ENCODE measurements at regions not wholly inside any gene's neighbourhood (a gene's known extent, or its start where the extent isn't known, plus 50 kb on each side); places are given as distances from the start of the nearest gene placed in this dataset.

DNA sequence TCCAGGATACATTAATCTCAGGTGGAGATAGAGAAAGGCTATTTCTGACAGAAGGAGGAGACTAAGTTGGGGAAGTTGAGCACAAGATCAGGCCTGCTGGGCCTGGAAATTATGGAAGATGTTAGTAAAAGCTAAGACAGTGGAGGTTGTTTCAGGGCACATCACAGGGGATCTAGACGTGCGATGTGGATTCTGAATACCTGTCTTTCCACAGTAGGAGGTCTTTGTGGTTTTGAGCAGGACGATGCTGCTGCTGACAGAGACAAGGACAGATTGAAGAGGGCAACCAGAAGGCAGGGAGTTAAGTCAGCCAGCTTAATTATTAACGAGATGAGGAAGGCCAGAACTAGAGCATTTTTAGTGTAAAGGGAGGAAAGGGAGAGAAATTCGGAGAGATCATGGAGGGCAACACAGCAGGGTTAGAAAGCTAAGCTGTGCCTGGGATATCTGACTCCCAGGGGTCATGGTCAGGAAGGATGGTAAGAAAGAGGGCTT, 384.9 kb downstream of the MAFB start:
- 61 to 75% (median 70%) methylated on average over 5 of the region's 5 CpGs for WGBS, 3 donors
- intact Hi-C loops (cut with DNase I) = no loop called here

DNA sequence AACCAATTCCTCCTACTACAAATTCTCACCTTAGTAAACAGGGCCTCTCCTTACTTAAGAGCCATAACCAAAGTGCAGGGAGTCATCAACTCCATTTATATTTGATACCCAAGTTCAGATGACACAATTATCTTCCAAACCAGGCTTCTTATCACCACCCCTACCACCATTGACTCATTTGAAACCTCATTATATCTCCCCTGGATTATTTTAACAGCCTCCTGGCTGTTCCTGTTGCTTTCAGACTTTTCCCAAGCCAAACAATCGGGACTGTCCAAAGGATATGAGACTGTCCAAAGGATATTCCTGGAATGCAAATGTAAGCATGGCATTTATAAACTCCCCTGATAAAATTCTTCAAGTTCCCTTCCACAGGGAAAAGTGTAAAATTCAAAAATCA, 394.3 kb downstream of the MAFB start:
- no peak for DNase-seq
- WGBS, 3 donors = 11 to 23% (median 21%) methylated on average over 1 of the region's 1 CpG
- Histone ChIP-seq H3K9me3 (no peaks in the 10 kb centered on the region), H3K36me3 (no peaks in the 10 kb centered on the region), H3K4me1 (ENCODE audit: insufficient read depth) (no peaks in the 10 kb centered on the region), H3K4me3 (no peak overlapping the region), H3K27me3 (no peaks in the 10 kb centered on the region), H3K27ac (no peak overlapping the region)
- TF ChIP-seq EP300 (IDR thresholded peaks at IDR 0.05) = no peak
- TF ChIP-seq POLR2A (IDR thresholded peaks at IDR 0.05) = no peak
- TF ChIP-seq, protein P1, sequence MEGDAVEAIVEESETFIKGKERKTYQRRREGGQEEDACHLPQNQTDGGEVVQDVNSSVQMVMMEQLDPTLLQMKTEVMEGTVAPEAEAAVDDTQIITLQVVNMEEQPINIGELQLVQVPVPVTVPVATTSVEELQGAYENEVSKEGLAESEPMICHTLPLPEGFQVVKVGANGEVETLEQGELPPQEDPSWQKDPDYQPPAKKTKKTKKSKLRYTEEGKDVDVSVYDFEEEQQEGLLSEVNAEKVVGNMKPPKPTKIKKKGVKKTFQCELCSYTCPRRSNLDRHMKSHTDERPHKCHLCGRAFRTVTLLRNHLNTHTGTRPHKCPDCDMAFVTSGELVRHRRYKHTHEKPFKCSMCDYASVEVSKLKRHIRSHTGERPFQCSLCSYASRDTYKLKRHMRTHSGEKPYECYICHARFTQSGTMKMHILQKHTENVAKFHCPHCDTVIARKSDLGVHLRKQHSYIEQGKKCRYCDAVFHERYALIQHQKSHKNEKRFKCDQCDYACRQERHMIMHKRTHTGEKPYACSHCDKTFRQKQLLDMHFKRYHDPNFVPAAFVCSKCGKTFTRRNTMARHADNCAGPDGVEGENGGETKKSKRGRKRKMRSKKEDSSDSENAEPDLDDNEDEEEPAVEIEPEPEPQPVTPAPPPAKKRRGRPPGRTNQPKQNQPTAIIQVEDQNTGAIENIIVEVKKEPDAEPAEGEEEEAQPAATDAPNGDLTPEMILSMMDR (IDR thresholded peaks at IDR 0.05) = no peak
- intact Hi-C loops (cut with DNase I) = no loop called here

More for the DNA sequence above, 384.9 kb downstream of the MAFB start:
- DNase-seq = no peak
- Histone ChIP-seq H3K27me3 (no peaks in the 10 kb centered on the region), H3K9me3 (no peaks in the 10 kb centered on the region), H3K4me3 (no peak overlapping the region), H3K4me1 (ENCODE audit: insufficient read depth) (no peaks in the 10 kb centered on the region), H3K36me3 (no peaks in the 10 kb centered on the region), H3K27ac (no peak overlapping the region)
- no peak for TF ChIP-seq POLR2A (IDR thresholded peaks at IDR 0.05)
- TF ChIP-seq EP300 (IDR thresholded peaks at IDR 0.05) = no peak
- TF ChIP-seq, protein P1 (IDR thresholded peaks at IDR 0.05) = no peak

DNA sequence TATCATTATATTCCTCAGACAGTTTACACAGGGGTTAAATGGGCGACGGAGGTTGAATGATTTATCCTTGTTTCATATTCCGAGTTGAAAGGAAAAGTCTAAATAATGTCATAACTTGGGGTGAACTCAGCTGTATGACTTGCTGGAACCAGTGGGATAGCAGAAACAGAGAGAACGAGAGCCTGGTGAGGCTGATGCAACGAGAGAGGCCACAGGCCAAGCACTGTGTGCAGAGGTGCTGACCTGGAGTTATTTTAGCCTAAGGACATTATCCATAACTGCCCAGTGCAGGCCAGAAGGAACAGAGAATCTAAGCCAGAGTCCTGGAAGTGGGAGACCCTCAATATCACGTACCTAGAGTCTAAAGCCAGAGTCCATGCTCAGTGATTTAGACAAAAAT, 394.9 kb downstream of the MAFB start:
- 22 to 36% (median 31%) methylated on average over 6 of the region's 6 CpGs for WGBS, 3 donors
- intact Hi-C loops (cut with DNase I) = no loop called here
- H3K27ac ChIP-seq = no peak overlapping the region

DNA sequence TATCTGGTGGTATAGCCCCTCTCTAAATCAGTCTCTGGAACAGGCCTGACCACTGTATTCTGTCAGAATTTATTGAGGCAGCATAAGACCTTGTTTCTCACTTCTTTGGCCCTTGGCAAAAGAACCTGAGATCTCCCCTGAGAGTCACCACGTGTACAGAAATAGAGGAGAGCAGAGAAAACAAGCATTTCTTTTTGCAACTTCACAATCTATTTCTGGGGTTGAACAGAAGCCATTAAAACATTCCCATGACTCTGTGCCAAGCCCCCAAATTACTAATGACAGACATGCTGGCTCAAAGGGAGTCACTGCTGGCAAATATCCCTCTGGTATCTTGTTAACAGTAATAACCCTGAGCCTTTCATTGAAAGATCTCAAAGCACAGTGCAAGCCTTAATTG, 395.3 kb downstream of the MAFB start:
- Histone ChIP-seq H3K4me3 (no peak overlapping the region), H3K36me3 (no peaks in the 10 kb centered on the region), H3K4me1 (ENCODE audit: insufficient read depth) (no peaks in the 10 kb centered on the region), H3K27ac (no peak overlapping the region), H3K27me3 (no peaks in the 10 kb centered on the region), H3K9me3 (no peaks in the 10 kb centered on the region)
- peak in 1 of 5 donors; percentile 25 for DNase-seq
- 0 to 4% (median 3%) methylated on average over 1 of the region's 1 CpG for WGBS, 3 donors
- intact Hi-C loops (cut with DNase I) = no loop called here
- TF ChIP-seq, protein P1 (IDR thresholded peaks at IDR 0.05) = no peak
- no peak for TF ChIP-seq EP300 (IDR thresholded peaks at IDR 0.05)
- TF ChIP-seq POLR2A (IDR thresholded peaks at IDR 0.05) = no peak

More for the DNA sequence above, 394.9 kb downstream of the MAFB start:
- Histone ChIP-seq H3K4me1 (ENCODE audit: insufficient read depth) (no peaks in the 10 kb centered on the region), H3K36me3 (no peaks in the 10 kb centered on the region), H3K9me3 (no peaks in the 10 kb centered on the region), H3K4me3 (no peak overlapping the region), H3K27me3 (no peaks in the 10 kb centered on the region)
- DNase-seq = no peak
- TF ChIP-seq, protein P1 (IDR thresholded peaks at IDR 0.05) = no peak
- no peak for TF ChIP-seq EP300 (IDR thresholded peaks at IDR 0.05)

All from ovary (tissue), 7 donors.